GM12878 (cell line): ENCODE measurements at regions not wholly inside any gene's neighbourhood (a gene's known extent, or its start where the extent isn't known, plus 50 kb on each side); places are given as distances from the start of the nearest gene placed in this dataset.

Experiments
- ATAC-seq: fragments of 200-7000 bp; cut with Tn5 transposase; 3 replicates; pipeline ENCODE4 v1.9.1; 2020; ENCODE audit warnings: mild to moderate bottlenecking, moderate library complexity
- BruUV-seq: library from RNA; stranded (reverse); fragments of 400-500 nt; replicated peaks from 2 replicates; lab custom pipeline; 2021; lab: Mats Ljungman, UMichigan
- CTCF ChIA-PET: fragments of 300-600 bp; sonication (Branson Sonifier 250); formaldehyde crosslinking; extraction: SDS; loops from one replicate; lab custom pipeline; 2021; ENCODE audit warnings: inconsistent platforms; lab: Yijun Ruan, JAX
- POLR2A ChIA-PET: fragments of 350-600 bp; formaldehyde crosslinking; extraction: SDS; loops from one replicate; lab custom pipeline; 2021; ENCODE audit warnings: inconsistent platforms; lab: Charles Lee
- RAD21 ChIA-PET: fragments of 300-600 bp; sonication (Branson Sonifier 250); formaldehyde crosslinking; loops from one replicate; lab custom pipeline; 2023; ENCODE audit warnings: antibody characterized with exemption; ENCODE audit not compliant: unreplicated experiment; lab: Charles Lee
- SMC1A ChIA-PET: fragments of 300-600 bp; sonication (Branson Sonifier 250); formaldehyde crosslinking; loops from one replicate; lab custom pipeline; 2023; ENCODE audit not compliant: unreplicated experiment, uncharacterized antibody; lab: Charles Lee
- DNase-seq: peaks from one replicate; pipeline ENCODE4 v3.0.0-alpha.2; 2011; ENCODE audit warnings: low read depth, low spot score
- FAIRE-seq: peaks from 3 replicates; lab custom pipeline; 2011; peaks lifted over from hg19 to GRCh38; lab: Jason Lieb, UNC
- H2AFZ ChIP-seq: 2 replicates; pipeline ENCODE4 v1.6.0; 2011; ENCODE audit warnings: low read depth, low read length, control low read depth; ENCODE audit not compliant: control insufficient read depth
- H3K27ac ChIP-seq: 2 replicates; pipeline ENCODE4 v1.5.1; 2011; ENCODE audit warnings: control low read depth; ENCODE audit not compliant: control insufficient read depth, insufficient read depth
- H3K27me3 ChIP-seq, 2 experiments: replicated peaks in 1 of 2; 2 replicates each; pipeline versions ENCODE4 v1.6.0 to v1.6.1; 2011; ENCODE audit warnings: low read length in 1 of 2; ENCODE audit not compliant: control insufficient read depth in 2 of 2, insufficient read depth in 2 of 2
- H3K36me3 ChIP-seq, 2 experiments: 2 replicates each; pipeline ENCODE4 v1.5.1; 2011; ENCODE audit warnings: low read length in 1 of 2; ENCODE audit not compliant: control insufficient read depth in 2 of 2, insufficient read depth in 2 of 2
- H3K4me1 ChIP-seq: 2 replicates; pipeline ENCODE4 v1.6.1; 2011; ENCODE audit warnings: mild to moderate bottlenecking, low read length, moderate library complexity, mixed read lengths; ENCODE audit not compliant: control insufficient read depth, insufficient read depth
- H3K4me2 ChIP-seq: 2 replicates; pipeline ENCODE4 v1.6.0; 2011; ENCODE audit warnings: control low read depth; ENCODE audit not compliant: control insufficient read depth, insufficient read depth
- H3K4me3 ChIP-seq: fragments of 200-600 bp; sonication (generic); 2 replicates; pipeline ENCODE4 v1.5.1; 2016
- H3K79me2 ChIP-seq: 2 replicates; pipeline ENCODE4 v1.6.0; 2011; ENCODE audit warnings: low read length; ENCODE audit not compliant: control insufficient read depth, insufficient read depth
- H3K9ac ChIP-seq: 2 replicates; pipeline ENCODE4 v1.8.0; 2011; ENCODE audit warnings: low read length, control low read depth, mixed read lengths; ENCODE audit not compliant: control insufficient read depth, insufficient read depth
- H3K9me3 ChIP-seq: replicated peaks from 3 replicates; pipeline ENCODE4 v1.5.1; 2011; ENCODE audit warnings: mild to moderate bottlenecking, low read length; ENCODE audit not compliant: control insufficient read depth, insufficient read depth
- H4K20me1 ChIP-seq: 2 replicates; pipeline ENCODE4 v1.6.0; 2011; ENCODE audit not compliant: control insufficient read depth, insufficient read depth
- CHD1 ChIP-seq: IDR thresholded peaks from 2 replicates; pipeline ENCODE4 v1.6.1; 2012; ENCODE audit warnings: low read depth, low read length, improper control_type of control experiment
- CREM ChIP-seq: IDR thresholded peaks from 2 replicates; pipeline ENCODE4 v1.6.1; 2014; ENCODE audit warnings: antibody characterized with exemption, low read depth
- PAX5 ChIP-seq: IDR thresholded peaks from 2 replicates; pipeline ENCODE4 v1.6.1; 2011; ENCODE audit warnings: low read depth, low read length, borderline replicate concordance
- PAX8 ChIP-seq: fragments of 450-650 bp; IDR thresholded peaks from 2 replicates; pipeline ENCODE4 v1.6.1; 2017; ENCODE audit warnings: mild to moderate bottlenecking, moderate library complexity
- PKNOX1 ChIP-seq: fragments of 450-650 bp; IDR thresholded peaks from 2 replicates; pipeline ENCODE4 v1.6.1; 2016; ENCODE audit warnings: mild to moderate bottlenecking
- SMAD5 ChIP-seq: IDR thresholded peaks from 2 replicates; pipeline ENCODE4 v1.6.1; 2016; ENCODE audit warnings: antibody characterized with exemption, low read depth
- STAT3 ChIP-seq: IDR thresholded peaks from 2 replicates; pipeline ENCODE4 v1.6.1; 2011; ENCODE audit warnings: low read depth, low read length, improper control_type of control experiment
- TAF1 ChIP-seq: IDR thresholded peaks from 2 replicates; pipeline ENCODE4 v1.6.1; 2011; ENCODE audit warnings: mild to moderate bottlenecking, low read depth, low read length, borderline replicate concordance
- TARDBP ChIP-seq: IDR thresholded peaks from 2 replicates; pipeline ENCODE4 v1.6.1; 2016; ENCODE audit warnings: borderline replicate concordance
- ZNF274 ChIP-seq: IDR thresholded peaks from one replicate; pipeline ENCODE4 v1.8.0; 2011; ENCODE audit not compliant: insufficient read length, insufficient read depth
- ZNF687 ChIP-seq: fragments of 450-650 bp; IDR thresholded peaks from 2 replicates; pipeline ENCODE4 v1.6.1; 2017; ENCODE audit warnings: mild to moderate bottlenecking, moderate library complexity
- ZZZ3 ChIP-seq: IDR thresholded peaks from 2 replicates; pipeline ENCODE4 v1.6.1; 2011; ENCODE audit warnings: low read depth; ENCODE audit not compliant: control insufficient read depth, insufficient read length
- WGBS: methylation state at CpG from one replicate; pipeline ENCODE4 v1.1.6; 2016; ENCODE audit warnings: low lambda C conversion rate; ENCODE audit not compliant: insufficient replicate concordance, insufficient coverage; ENCODE audit errors: missing lambda C conversion rate; 5-methylcytosine and 5-hydroxymethylcytosine counted together
- in situ Hi-C: fragments of 300-500 bp; cut with MboI; formaldehyde crosslinking; loops from 9 replicates; pipeline ENCODE4 v1.14.3; 2018; ENCODE audit warnings: mixed read lengths
- intact Hi-C: fragments of 100-400 bp; cut with micrococcal nuclease; formaldehyde crosslinking; loops from one replicate; pipeline ENCODE4 v1.14.2; 2022; ENCODE audit not compliant: unreplicated experiment
- TF ChIP-seq, protein P1 (sequence below): fragments of 450-650 bp; IDR thresholded peaks from 2 replicates; pipeline ENCODE4 v1.6.1; 2016; ENCODE audit warnings: mild to moderate bottlenecking, moderate library complexity, borderline replicate concordance
- TF ChIP-seq, protein P2 (sequence below): fragments of 150-350 bp; IDR thresholded peaks from 2 replicates; pipeline ENCODE4 v1.6.1; 2016; ENCODE audit warnings: low read depth, low read length

- ChIA-PET POLR2A (no interaction called here), RAD21 (no interaction called here), SMC1A (interaction anchor here (0.8 to 2.5 kb wide), 4 partner anchors 12 to 71 kb away, joined by 3 to 5 read pairs (median 4); no protein-coding TSS in a partner anchor), CTCF (no interaction called here)
- no peak overlapping the region for H3K4me3 ChIP-seq
- no peak overlapping the region for H3K9ac ChIP-seq
- no peaks in the 10 kb centered on the region for H3K9me3 ChIP-seq
- H3K27ac ChIP-seq = no peak overlapping the region
- ATAC-seq = no peak
- H3K27me3 ChIP-seq = no peaks in the 10 kb centered on the region
- no peaks in the 10 kb centered on the region for H3K36me3 ChIP-seq
- in situ Hi-C loops (no loop called here), intact Hi-C loops (no loop called here)
- H3K4me1 ChIP-seq = no peaks in the 10 kb centered on the region
- no peaks in the 10 kb centered on the region for H4K20me1 ChIP-seq
- no peaks in the 10 kb centered on the region for H3K79me2 ChIP-seq
- DNase-seq = no peak
- no peak overlapping the region for H2AFZ ChIP-seq
- BruUV-seq = no TSS peak
- no peak overlapping the region for H3K4me2 ChIP-seq
- no peak for FAIRE-seq
- WGBS = 0% methylated on average over 1 of the region's 1 CpG
- no peak for TF ChIP-seq PKNOX1
- TF ChIP-seq PAX8 = no peak
- TF ChIP-seq TAF1 = no peak
- no peak for TF ChIP-seq ZNF274
- no peak for TF ChIP-seq TARDBP
- TF ChIP-seq PAX5 = no peak
- no peak for TF ChIP-seq CHD1
- TF ChIP-seq, protein P1, sequence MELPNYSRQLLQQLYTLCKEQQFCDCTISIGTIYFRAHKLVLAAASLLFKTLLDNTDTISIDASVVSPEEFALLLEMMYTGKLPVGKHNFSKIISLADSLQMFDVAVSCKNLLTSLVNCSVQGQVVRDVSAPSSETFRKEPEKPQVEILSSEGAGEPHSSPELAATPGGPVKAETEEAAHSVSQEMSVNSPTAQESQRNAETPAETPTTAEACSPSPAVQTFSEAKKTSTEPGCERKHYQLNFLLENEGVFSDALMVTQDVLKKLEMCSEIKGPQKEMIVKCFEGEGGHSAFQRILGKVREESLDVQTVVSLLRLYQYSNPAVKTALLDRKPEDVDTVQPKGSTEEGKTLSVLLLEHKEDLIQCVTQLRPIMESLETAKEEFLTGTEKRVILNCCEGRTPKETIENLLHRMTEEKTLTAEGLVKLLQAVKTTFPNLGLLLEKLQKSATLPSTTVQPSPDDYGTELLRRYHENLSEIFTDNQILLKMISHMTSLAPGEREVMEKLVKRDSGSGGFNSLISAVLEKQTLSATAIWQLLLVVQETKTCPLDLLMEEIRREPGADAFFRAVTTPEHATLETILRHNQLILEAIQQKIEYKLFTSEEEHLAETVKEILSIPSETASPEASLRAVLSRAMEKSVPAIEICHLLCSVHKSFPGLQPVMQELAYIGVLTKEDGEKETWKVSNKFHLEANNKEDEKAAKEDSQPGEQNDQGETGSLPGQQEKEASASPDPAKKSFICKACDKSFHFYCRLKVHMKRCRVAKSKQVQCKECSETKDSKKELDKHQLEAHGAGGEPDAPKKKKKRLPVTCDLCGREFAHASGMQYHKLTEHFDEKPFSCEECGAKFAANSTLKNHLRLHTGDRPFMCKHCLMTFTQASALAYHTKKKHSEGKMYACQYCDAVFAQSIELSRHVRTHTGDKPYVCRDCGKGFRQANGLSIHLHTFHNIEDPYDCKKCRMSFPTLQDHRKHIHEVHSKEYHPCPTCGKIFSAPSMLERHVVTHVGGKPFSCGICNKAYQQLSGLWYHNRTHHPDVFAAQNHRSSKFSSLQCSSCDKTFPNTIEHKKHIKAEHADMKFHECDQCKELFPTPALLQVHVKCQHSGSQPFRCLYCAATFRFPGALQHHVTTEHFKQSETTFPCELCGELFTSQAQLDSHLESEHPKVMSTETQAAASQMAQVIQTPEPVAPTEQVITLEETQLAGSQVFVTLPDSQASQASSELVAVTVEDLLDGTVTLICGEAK = no peak
- no peak for TF ChIP-seq CREM
- TF ChIP-seq ZZZ3 = no peak
- TF ChIP-seq ZNF687 = no peak
- no peak for TF ChIP-seq SMAD5
- TF ChIP-seq, protein P2, sequence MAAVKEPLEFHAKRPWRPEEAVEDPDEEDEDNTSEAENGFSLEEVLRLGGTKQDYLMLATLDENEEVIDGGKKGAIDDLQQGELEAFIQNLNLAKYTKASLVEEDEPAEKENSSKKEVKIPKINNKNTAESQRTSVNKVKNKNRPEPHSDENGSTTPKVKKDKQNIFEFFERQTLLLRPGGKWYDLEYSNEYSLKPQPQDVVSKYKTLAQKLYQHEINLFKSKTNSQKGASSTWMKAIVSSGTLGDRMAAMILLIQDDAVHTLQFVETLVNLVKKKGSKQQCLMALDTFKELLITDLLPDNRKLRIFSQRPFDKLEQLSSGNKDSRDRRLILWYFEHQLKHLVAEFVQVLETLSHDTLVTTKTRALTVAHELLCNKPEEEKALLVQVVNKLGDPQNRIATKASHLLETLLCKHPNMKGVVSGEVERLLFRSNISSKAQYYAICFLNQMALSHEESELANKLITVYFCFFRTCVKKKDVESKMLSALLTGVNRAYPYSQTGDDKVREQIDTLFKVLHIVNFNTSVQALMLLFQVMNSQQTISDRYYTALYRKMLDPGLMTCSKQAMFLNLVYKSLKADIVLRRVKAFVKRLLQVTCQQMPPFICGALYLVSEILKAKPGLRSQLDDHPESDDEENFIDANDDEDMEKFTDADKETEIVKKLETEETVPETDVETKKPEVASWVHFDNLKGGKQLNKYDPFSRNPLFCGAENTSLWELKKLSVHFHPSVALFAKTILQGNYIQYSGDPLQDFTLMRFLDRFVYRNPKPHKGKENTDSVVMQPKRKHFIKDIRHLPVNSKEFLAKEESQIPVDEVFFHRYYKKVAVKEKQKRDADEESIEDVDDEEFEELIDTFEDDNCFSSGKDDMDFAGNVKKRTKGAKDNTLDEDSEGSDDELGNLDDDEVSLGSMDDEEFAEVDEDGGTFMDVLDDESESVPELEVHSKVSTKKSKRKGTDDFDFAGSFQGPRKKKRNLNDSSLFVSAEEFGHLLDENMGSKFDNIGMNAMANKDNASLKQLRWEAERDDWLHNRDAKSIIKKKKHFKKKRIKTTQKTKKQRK = no peak
- no peak for TF ChIP-seq STAT3
These were observed 124.4 kb upstream of the ZNF804B start for GRCh38 chr7:88635149-88635548.
